GM23338 (cell line): ENCODE measurements at regions not wholly inside any gene's neighbourhood (a gene's known extent, or its start where the extent isn't known, plus 50 kb on each side); places are given as distances from the start of the nearest gene placed in this dataset.

Experiments used
- ATAC-seq: fragments of 200-7000 bp; cut with Tn5 transposase; 3 replicates; pipeline ENCODE4 v1.9.1; 2020
- DNase-seq: peaks from one replicate; pipeline ENCODE4 v3.0.0-alpha.2; 2015; ENCODE audit warnings: low spot score
- H2AFZ ChIP-seq: fragments of 200-600 bp; sonication (generic); 2 replicates; pipeline ENCODE4 v1.8.0; 2016; ENCODE audit warnings: antibody characterized with exemption, mild to moderate bottlenecking, moderate library complexity
- H3F3A ChIP-seq: fragments of 200-600 bp; sonication (generic); replicated peaks from 2 replicates; pipeline ENCODE4 v1.8.0; 2017; ENCODE audit warnings: antibody characterized with exemption, mixed run types, low read depth
- H3K27ac ChIP-seq: fragments of 200-600 bp; sonication (generic); 2 replicates; pipeline ENCODE4 v1.6.1; 2016; ENCODE audit warnings: low read depth
- H3K27me3 ChIP-seq: fragments of 200-600 bp; sonication (generic); 2 replicates; pipeline ENCODE4 v1.8.0; 2016; ENCODE audit warnings: mild to moderate bottlenecking, mixed run types, moderate library complexity; ENCODE audit not compliant: insufficient read depth
- H3K36me3 ChIP-seq: fragments of 200-600 bp; sonication (generic); 2 replicates; pipeline ENCODE4 v1.8.0; 2016; ENCODE audit warnings: mild to moderate bottlenecking; ENCODE audit not compliant: insufficient read depth
- H3K4me1 ChIP-seq: fragments of 200-600 bp; sonication (generic); 2 replicates; pipeline ENCODE4 v1.8.0; 2016; ENCODE audit warnings: mild to moderate bottlenecking, moderate library complexity; ENCODE audit not compliant: insufficient read depth
- H3K4me2 ChIP-seq: fragments of 200-600 bp; sonication (generic); 2 replicates; pipeline ENCODE4 v1.7.1; 2017; ENCODE audit warnings: mixed run types
- H3K4me3 ChIP-seq: fragments of 200-600 bp; sonication (generic); 2 replicates; pipeline ENCODE4 v1.6.1; 2016; ENCODE audit warnings: mixed run types
- H3K79me2 ChIP-seq: fragments of 200-600 bp; sonication (generic); replicated peaks from 2 replicates; pipeline ENCODE4 v1.8.0; 2017; ENCODE audit warnings: mild to moderate bottlenecking; ENCODE audit not compliant: insufficient read depth
- H3K9me2 ChIP-seq: fragments of 200-600 bp; sonication (generic); 2 replicates; pipeline ENCODE4 v1.8.0; 2017; ENCODE audit not compliant: insufficient read depth
- H4K20me1 ChIP-seq: fragments of 200-600 bp; sonication (generic); replicated peaks from 2 replicates; pipeline ENCODE4 v1.8.0; 2017; ENCODE audit warnings: mild to moderate bottlenecking; ENCODE audit not compliant: insufficient read depth
- H3K27ac Mint-ChIP-seq: 2 replicates; pipeline ENCODE4 v1.8.0; 2020; ENCODE audit warnings: inconsistent platforms, mild to moderate bottlenecking, moderate library complexity, mixed read lengths
- H3K27me3 Mint-ChIP-seq: 3 replicates; pipeline ENCODE4 v1.8.0; 2022; ENCODE audit warnings: low read depth, mild to moderate bottlenecking, moderate library complexity, mixed read lengths, inconsistent platforms; ENCODE audit not compliant: insufficient read depth, poor library complexity
- H3K36me3 Mint-ChIP-seq: 3 replicates; pipeline ENCODE4 v1.8.0; 2021; ENCODE audit warnings: low read depth, mild to moderate bottlenecking, inconsistent platforms, moderate library complexity, mixed read lengths
- H3K4me1 Mint-ChIP-seq: 3 replicates; pipeline ENCODE4 v1.8.0; 2020; ENCODE audit warnings: mild to moderate bottlenecking, inconsistent platforms, mixed read lengths
- H3K4me3 Mint-ChIP-seq: 3 replicates; pipeline ENCODE4 v1.8.0; 2021; ENCODE audit warnings: moderate library complexity, mild to moderate bottlenecking, inconsistent platforms, mixed read lengths
- H3K9me3 Mint-ChIP-seq: 3 replicates; pipeline ENCODE4 v1.8.0; 2020; ENCODE audit warnings: moderate library complexity, mild to moderate bottlenecking, inconsistent platforms, mixed read lengths
- CREB1 ChIP-seq: fragments of 250-450 bp; sonication (Bioruptor Pico); IDR thresholded peaks from 2 replicates; pipeline ENCODE4 v1.5.0; 2020; ENCODE audit warnings: low read depth, mild to moderate bottlenecking, moderate library complexity
- EZH2 ChIP-seq: fragments of 200-600 bp; sonication (generic); IDR thresholded peaks from one replicate; pipeline ENCODE4 v1.8.0; 2017; ENCODE audit warnings: antibody characterized with exemption, mild to moderate bottlenecking, low read depth; ENCODE audit not compliant: unreplicated experiment
- EZH2phosphoT487 ChIP-seq: fragments of 200-600 bp; sonication (generic); IDR thresholded peaks from one replicate; pipeline ENCODE4 v1.8.1; 2018; ENCODE audit warnings: antibody characterized with exemption; ENCODE audit not compliant: unreplicated experiment
- JUNB ChIP-seq: IDR thresholded peaks from one replicate; pipeline ENCODE4 v1.6.1; 2016; ENCODE audit warnings: antibody characterized with exemption; ENCODE audit not compliant: unreplicated experiment
- NANOG ChIP-seq: IDR thresholded peaks from 2 replicates; pipeline ENCODE4 v1.6.1; 2016; ENCODE audit warnings: antibody characterized with exemption, borderline replicate concordance
- POLR2AphosphoS5 ChIP-seq: IDR thresholded peaks from 2 replicates; pipeline ENCODE4 v1.6.1; 2016; ENCODE audit warnings: antibody characterized with exemption, low read depth
- STAT1 ChIP-seq: IDR thresholded peaks from one replicate; pipeline ENCODE4 v1.6.1; 2016; ENCODE audit warnings: antibody characterized with exemption; ENCODE audit not compliant: unreplicated experiment
- ZNF114 ChIP-seq: fragments of 250-450 bp; sonication (Bioruptor Pico); IDR thresholded peaks from 2 replicates; pipeline ENCODE4 v1.5.0; 2020; ENCODE audit warnings: mild to moderate bottlenecking, moderate library complexity
- ZNF331 ChIP-seq: fragments of 250-450 bp; sonication (Bioruptor Pico); IDR thresholded peaks from 2 replicates; pipeline ENCODE4 v1.5.0; 2020; ENCODE audit warnings: low read depth, mild to moderate bottlenecking, moderate library complexity
- TF ChIP-seq, protein P1 (sequence below): IDR thresholded peaks from 2 replicates; pipeline ENCODE4 v1.6.1; 2016; ENCODE audit warnings: antibody characterized with exemption
- TF ChIP-seq, protein P2 (sequence below), 2 experiments: fragments of 200-600 bp in 1 of 2; sonication (generic) in 1 of 2; conservative IDR thresholded peaks; 2 replicates each; pipeline versions ENCODE4 v1.5.1 to v1.6.1; 2016 to 2017; ENCODE audit warnings: antibody characterized with exemption in 2 of 2, low read depth in 2 of 2, mild to moderate bottlenecking in 2 of 2, moderate library complexity in 1 of 2
- TF ChIP-seq, protein P3 (sequence below): IDR thresholded peaks from one replicate; pipeline ENCODE4 v1.6.1; 2018; ENCODE audit warnings: antibody characterized with exemption; ENCODE audit not compliant: unreplicated experiment

DNA sequence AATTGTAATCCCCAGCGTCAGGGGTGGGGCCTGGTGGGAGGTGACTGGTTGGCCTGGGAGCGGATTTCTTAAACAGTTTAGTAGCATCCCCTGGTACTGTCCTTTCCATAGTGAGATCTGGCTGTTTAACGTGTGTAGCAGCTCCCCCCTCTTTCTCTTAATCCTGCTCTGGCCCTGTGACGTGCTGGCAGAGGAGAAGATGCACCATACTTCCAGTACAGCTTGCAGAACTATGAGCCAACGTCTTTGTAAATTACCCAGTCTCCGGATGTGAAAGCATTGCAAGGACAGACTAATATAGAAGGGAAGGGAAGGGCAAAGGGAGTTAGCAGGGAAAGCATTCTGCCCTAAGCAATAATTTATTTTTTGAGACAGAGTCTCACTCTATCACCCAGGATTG lies 83.9 kb downstream of the RMI2 start:
- Histone ChIP-seq H4K20me1 (no peaks in the 10 kb centered on the region), H3K4me3 (no peak overlapping the region), H3K4me2 (no peak overlapping the region), H2AFZ (peak overlapping the region; percentile 76; the same call in 1 of the 2 replicates), H3F3A (no peaks in the 10 kb centered on the region), H3K36me3 (no peaks in the 10 kb centered on the region), H3K4me1 (peaks cover 4% of the 10 kb centered on the region), H3K9me2 (no peaks in the 10 kb centered on the region), H3K27me3 (no peaks in the 10 kb centered on the region), H3K79me2 (no peaks in the 10 kb centered on the region), H3K27ac (no peak overlapping the region)
- no peak for ATAC-seq
- Mint-ChIP-seq H3K4me1 (peaks cover 10% of the 10 kb centered on the region; the same call in 2 of the 3 replicates), H3K9me3 (no peaks in the 10 kb centered on the region), H3K27ac (no peak overlapping the region), H3K27me3 (peaks cover 9% of the 10 kb centered on the region), H3K36me3 (no peaks in the 10 kb centered on the region), H3K4me3 (no peak overlapping the region)
- DNase-seq: no peak
- TF ChIP-seq NANOG: no peak
- TF ChIP-seq CREB1 (CRISPR knock-in tag): no peak
- TF ChIP-seq EZH2: no peak
- TF ChIP-seq, protein P1, sequence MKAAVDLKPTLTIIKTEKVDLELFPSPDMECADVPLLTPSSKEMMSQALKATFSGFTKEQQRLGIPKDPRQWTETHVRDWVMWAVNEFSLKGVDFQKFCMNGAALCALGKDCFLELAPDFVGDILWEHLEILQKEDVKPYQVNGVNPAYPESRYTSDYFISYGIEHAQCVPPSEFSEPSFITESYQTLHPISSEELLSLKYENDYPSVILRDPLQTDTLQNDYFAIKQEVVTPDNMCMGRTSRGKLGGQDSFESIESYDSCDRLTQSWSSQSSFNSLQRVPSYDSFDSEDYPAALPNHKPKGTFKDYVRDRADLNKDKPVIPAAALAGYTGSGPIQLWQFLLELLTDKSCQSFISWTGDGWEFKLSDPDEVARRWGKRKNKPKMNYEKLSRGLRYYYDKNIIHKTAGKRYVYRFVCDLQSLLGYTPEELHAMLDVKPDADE: no peak
- TF ChIP-seq, protein P2, sequence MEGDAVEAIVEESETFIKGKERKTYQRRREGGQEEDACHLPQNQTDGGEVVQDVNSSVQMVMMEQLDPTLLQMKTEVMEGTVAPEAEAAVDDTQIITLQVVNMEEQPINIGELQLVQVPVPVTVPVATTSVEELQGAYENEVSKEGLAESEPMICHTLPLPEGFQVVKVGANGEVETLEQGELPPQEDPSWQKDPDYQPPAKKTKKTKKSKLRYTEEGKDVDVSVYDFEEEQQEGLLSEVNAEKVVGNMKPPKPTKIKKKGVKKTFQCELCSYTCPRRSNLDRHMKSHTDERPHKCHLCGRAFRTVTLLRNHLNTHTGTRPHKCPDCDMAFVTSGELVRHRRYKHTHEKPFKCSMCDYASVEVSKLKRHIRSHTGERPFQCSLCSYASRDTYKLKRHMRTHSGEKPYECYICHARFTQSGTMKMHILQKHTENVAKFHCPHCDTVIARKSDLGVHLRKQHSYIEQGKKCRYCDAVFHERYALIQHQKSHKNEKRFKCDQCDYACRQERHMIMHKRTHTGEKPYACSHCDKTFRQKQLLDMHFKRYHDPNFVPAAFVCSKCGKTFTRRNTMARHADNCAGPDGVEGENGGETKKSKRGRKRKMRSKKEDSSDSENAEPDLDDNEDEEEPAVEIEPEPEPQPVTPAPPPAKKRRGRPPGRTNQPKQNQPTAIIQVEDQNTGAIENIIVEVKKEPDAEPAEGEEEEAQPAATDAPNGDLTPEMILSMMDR (conservative IDR thresholded peaks at IDR 0.05; ENCODE audit: low read depth in 2 of 2): no peak
- no peak for TF ChIP-seq JUNB
- TF ChIP-seq ZNF114 (CRISPR knock-in tag): no peak
- TF ChIP-seq, protein P3, sequence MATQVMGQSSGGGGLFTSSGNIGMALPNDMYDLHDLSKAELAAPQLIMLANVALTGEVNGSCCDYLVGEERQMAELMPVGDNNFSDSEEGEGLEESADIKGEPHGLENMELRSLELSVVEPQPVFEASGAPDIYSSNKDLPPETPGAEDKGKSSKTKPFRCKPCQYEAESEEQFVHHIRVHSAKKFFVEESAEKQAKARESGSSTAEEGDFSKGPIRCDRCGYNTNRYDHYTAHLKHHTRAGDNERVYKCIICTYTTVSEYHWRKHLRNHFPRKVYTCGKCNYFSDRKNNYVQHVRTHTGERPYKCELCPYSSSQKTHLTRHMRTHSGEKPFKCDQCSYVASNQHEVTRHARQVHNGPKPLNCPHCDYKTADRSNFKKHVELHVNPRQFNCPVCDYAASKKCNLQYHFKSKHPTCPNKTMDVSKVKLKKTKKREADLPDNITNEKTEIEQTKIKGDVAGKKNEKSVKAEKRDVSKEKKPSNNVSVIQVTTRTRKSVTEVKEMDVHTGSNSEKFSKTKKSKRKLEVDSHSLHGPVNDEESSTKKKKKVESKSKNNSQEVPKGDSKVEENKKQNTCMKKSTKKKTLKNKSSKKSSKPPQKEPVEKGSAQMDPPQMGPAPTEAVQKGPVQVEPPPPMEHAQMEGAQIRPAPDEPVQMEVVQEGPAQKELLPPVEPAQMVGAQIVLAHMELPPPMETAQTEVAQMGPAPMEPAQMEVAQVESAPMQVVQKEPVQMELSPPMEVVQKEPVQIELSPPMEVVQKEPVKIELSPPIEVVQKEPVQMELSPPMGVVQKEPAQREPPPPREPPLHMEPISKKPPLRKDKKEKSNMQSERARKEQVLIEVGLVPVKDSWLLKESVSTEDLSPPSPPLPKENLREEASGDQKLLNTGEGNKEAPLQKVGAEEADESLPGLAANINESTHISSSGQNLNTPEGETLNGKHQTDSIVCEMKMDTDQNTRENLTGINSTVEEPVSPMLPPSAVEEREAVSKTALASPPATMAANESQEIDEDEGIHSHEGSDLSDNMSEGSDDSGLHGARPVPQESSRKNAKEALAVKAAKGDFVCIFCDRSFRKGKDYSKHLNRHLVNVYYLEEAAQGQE: no peak
- TF ChIP-seq POLR2AphosphoS5: no peak

DNA sequence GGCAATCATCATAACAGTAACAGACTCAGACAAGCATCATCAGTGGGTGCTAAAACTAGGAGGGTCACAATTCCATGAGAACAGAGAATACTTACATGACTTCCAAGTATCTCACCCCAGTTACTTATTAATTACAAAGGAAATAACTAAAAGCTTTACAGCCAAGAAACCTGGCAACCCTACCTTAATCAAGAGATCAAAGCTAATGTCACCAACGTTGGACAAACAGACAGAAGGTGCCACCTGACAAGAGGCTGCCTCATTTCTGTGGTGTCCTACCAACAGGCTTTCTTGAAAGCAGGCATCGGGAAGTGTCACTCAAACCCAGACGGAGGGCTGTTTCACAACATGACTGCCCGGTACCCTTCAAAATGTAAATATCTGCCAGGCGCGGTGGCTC lies 84.6 kb downstream of the RMI2 start:
- Histone ChIP-seq H3K36me3 (no peaks in the 10 kb centered on the region), H2AFZ (no peak overlapping the region), H3K9me2 (no peaks in the 10 kb centered on the region), H3K79me2 (no peaks in the 10 kb centered on the region), H3K4me1 (peaks cover 4% of the 10 kb centered on the region), H3F3A (no peaks in the 10 kb centered on the region), H3K4me3 (no peak overlapping the region), H3K27me3 (no peaks in the 10 kb centered on the region), H4K20me1 (no peaks in the 10 kb centered on the region), H3K4me2 (no peak overlapping the region), H3K27ac (no peak overlapping the region)
- no peaks in the 10 kb centered on the region for H3K36me3 Mint-ChIP-seq
- no peak overlapping the region for H3K27ac Mint-ChIP-seq
- no peaks in the 10 kb centered on the region for H3K9me3 Mint-ChIP-seq
- H3K4me1 Mint-ChIP-seq: peaks cover 10% of the 10 kb centered on the region; the same call in 2 of the 3 replicates
- peaks cover 9% of the 10 kb centered on the region for H3K27me3 Mint-ChIP-seq
- no peak overlapping the region for H3K4me3 Mint-ChIP-seq
- ATAC-seq (no peak), DNase-seq (no peak)
- TF ChIP-seq EZH2phosphoT487 (no peak), JUNB (no peak), ZNF331 (CRISPR knock-in tag) (no peak), ZNF114 (CRISPR knock-in tag) (no peak), STAT1 (no peak), EZH2 (no peak), NANOG (no peak)
- TF ChIP-seq, protein P3: no peak
- TF ChIP-seq, protein P1: no peak
